ENCODE measurements at regions not wholly inside any gene's neighbourhood (a gene's known extent, or its start where the extent isn't known, plus 50 kb on each side); places are given as distances from the start of the nearest gene placed in this dataset.

GRCh38 chr4:182102576-182102975, 140.6 kb upstream of the TENM3 start:
- no peak for DNase-seq

GRCh38 chr4:182103614-182104319, 139.4 kb upstream of the TENM3 start:
- H3K36me3 ChIP-seq (ENCODE audit: control insufficient read depth in 4 of 4, insufficient read depth in 4 of 4, low read length in 4 of 4) = no peaks in the 10 kb centered on the region
- no peak overlapping the region for H3K27ac ChIP-seq (ENCODE audit: low read depth in 1 of 2, low read length in 1 of 2)
- peaks cover 0 to 2% (median 0%) of the 10 kb centered on the region in 4 donors for H3K9me3 ChIP-seq (ENCODE audit: control insufficient read depth in 4 of 4, insufficient read depth in 3 of 4, low read length in 3 of 4)
- TF ChIP-seq CTCF (IDR thresholded peaks at IDR 0.05; ENCODE audit: control extremely low read depth, extremely low read depth) = no peak
- DNase-seq (no peak), ATAC-seq (ENCODE audit: insufficient read depth, low FRiP score) (no peak)
- peaks cover 0 to 7% (median 0%) of the 10 kb centered on the region in 3 donors for H3K27me3 ChIP-seq (ENCODE audit: control insufficient read depth in 3 of 3, insufficient read depth in 3 of 3, low read length in 2 of 3)
- 61 to 74% methylated on average over 5 of the region's 5 CpGs for WGBS, 2 donors
- H3K4me3 ChIP-seq = no peak overlapping the region
- H3K4me1 ChIP-seq (ENCODE audit: control insufficient read depth in 5 of 5, insufficient read depth in 5 of 5, low read length in 5 of 5) = peaks cover 0 to 4% (median 0%) of the 10 kb centered on the region in 5 donors
- H3K9ac ChIP-seq (ENCODE audit: insufficient read depth in 1 of 2, low read length in 2 of 2) = no peak overlapping the region

More at GRCh38 chr4:182102576-182102975, 140.6 kb upstream of the TENM3 start:
- ATAC-seq (ENCODE audit: insufficient read depth, low FRiP score) = no peak
- H3K4me3 ChIP-seq = no peak overlapping the region
- peaks cover 0 to 2% (median 0%) of the 10 kb centered on the region in 4 donors for H3K9me3 ChIP-seq (ENCODE audit: control insufficient read depth in 4 of 4, insufficient read depth in 3 of 4, low read length in 3 of 4)
- no peak for TF ChIP-seq CTCF (IDR thresholded peaks at IDR 0.05; ENCODE audit: control extremely low read depth, extremely low read depth)
- no peak overlapping the region for H3K27ac ChIP-seq (ENCODE audit: low read depth in 1 of 2, low read length in 1 of 2)
- WGBS, 2 donors = 62 to 68% methylated on average over 3 of the region's 3 CpGs
- H3K27me3 ChIP-seq (ENCODE audit: control insufficient read depth in 3 of 3, insufficient read depth in 3 of 3, low read length in 2 of 3) = peaks cover 0 to 7% (median 0%) of the 10 kb centered on the region in 3 donors
- no peak overlapping the region for H3K9ac ChIP-seq (ENCODE audit: insufficient read depth in 1 of 2, low read length in 2 of 2)
- peaks cover 0 to 4% (median 0%) of the 10 kb centered on the region in 5 donors for H3K4me1 ChIP-seq (ENCODE audit: control insufficient read depth in 5 of 5, insufficient read depth in 5 of 5, low read length in 5 of 5)
- H3K36me3 ChIP-seq (ENCODE audit: control insufficient read depth in 4 of 4, insufficient read depth in 4 of 4, low read length in 4 of 4) = no peaks in the 10 kb centered on the region

- H3K36me3 ChIP-seq (ENCODE audit: control insufficient read depth in 4 of 4, insufficient read depth in 4 of 4, low read length in 4 of 4) = no peaks in the 10 kb centered on the region
- H3K9ac ChIP-seq (ENCODE audit: insufficient read depth in 1 of 2, low read length in 2 of 2) = no peak overlapping the region
- peaks cover 0 to 7% (median 0%) of the 10 kb centered on the region in 3 donors for H3K27me3 ChIP-seq (ENCODE audit: control insufficient read depth in 3 of 3, insufficient read depth in 3 of 3, low read length in 2 of 3)
- H3K27ac ChIP-seq (ENCODE audit: low read depth in 1 of 2, low read length in 1 of 2) = no peak overlapping the region
- ATAC-seq (ENCODE audit: insufficient read depth, low FRiP score) = no peak
- H3K4me3 ChIP-seq = no peak overlapping the region
- H3K9me3 ChIP-seq (ENCODE audit: control insufficient read depth in 4 of 4, insufficient read depth in 3 of 4, low read length in 3 of 4) = no peaks in the 10 kb centered on the region
- H3K4me1 ChIP-seq (ENCODE audit: control insufficient read depth in 5 of 5, insufficient read depth in 5 of 5, low read length in 5 of 5) = peaks cover 0 to 4% (median 0%) of the 10 kb centered on the region in 5 donors
- no peak for DNase-seq
- 92 to 95% methylated on average over 7 of the region's 7 CpGs for WGBS, 2 donors
- TF ChIP-seq CTCF (IDR thresholded peaks at IDR 0.05; ENCODE audit: control extremely low read depth, extremely low read depth) = no peak
Observed at GRCh38 chr4:182105416-182105815, 137.8 kb upstream of the TENM3 start.
